WTC11 (cell line): ENCODE measurements at regions not wholly inside any gene's neighbourhood (a gene's known extent, or its start where the extent isn't known, plus 50 kb on each side); places are given as distances from the start of the nearest gene placed in this dataset.
"Not testable (repeated sequence)": the region's sequence is repeated elsewhere in the genome, so short reads cannot be mapped to it uniquely, and the experiment has no call there.

ENCODE experiments used
- ATAC-seq: fragments of 200-7000 bp; cut with Tn5 transposase; 2 replicates; pipeline ENCODE4 v1.10.0; 2021; ENCODE audit warnings: mild to moderate bottlenecking, moderate library complexity
- CTCF ChIA-PET: fragments of 300-600 bp; sonication (Branson Sonifier 250); formaldehyde crosslinking; loops from one replicate; lab custom pipeline; 2021; ENCODE audit warnings: antibody characterized with exemption; lab: Charles Lee
- POLR2A ChIA-PET: fragments of 350-600 bp; sonication (Branson Sonifier 250); formaldehyde crosslinking; loops from one replicate; lab custom pipeline; 2021; ENCODE audit warnings: antibody characterized with exemption; lab: Charles Lee
- DNase-seq: peaks from one replicate; pipeline ENCODE4 v3.0.0; 2021; ENCODE audit warnings: low spot score
- H3K27ac Mint-ChIP-seq: 2 replicates; pipeline ENCODE4 v1.8.0; 2021; ENCODE audit warnings: mixed read lengths
- H3K27me3 Mint-ChIP-seq: 2 replicates; pipeline ENCODE4 v1.8.0; 2021; ENCODE audit warnings: low read depth, mild to moderate bottlenecking, moderate library complexity, mixed read lengths
- H3K36me3 Mint-ChIP-seq: 2 replicates; pipeline ENCODE4 v1.8.0; 2021; ENCODE audit warnings: mixed read lengths
- H3K4me1 Mint-ChIP-seq: 2 replicates; pipeline ENCODE4 v1.8.0; 2022; ENCODE audit warnings: mixed read lengths
- H3K4me3 Mint-ChIP-seq: 2 replicates; pipeline ENCODE4 v1.8.0; 2021; ENCODE audit warnings: mild to moderate bottlenecking, moderate library complexity, mixed read lengths
- H3K9me3 Mint-ChIP-seq: 2 replicates; pipeline ENCODE4 v1.8.0; 2021; ENCODE audit warnings: mixed read lengths
- AFF4 ChIP-seq: sonication (generic); formaldehyde crosslinking; IDR thresholded peaks from 2 replicates; pipeline ENCODE4 v1.8.1; 2023; ENCODE audit warnings: mild to moderate bottlenecking, missing genetic modification reagents, borderline replicate concordance
- ATF6 ChIP-seq: sonication (generic); formaldehyde crosslinking; IDR thresholded peaks from 2 replicates; pipeline ENCODE4 v1.8.1; 2023; ENCODE audit warnings: mild to moderate bottlenecking, missing genetic modification reagents
- CREM ChIP-seq: sonication (generic); formaldehyde crosslinking; IDR thresholded peaks from 2 replicates; pipeline ENCODE4 v1.8.1; 2022; ENCODE audit warnings: mild to moderate bottlenecking, missing genetic modification reagents, moderate library complexity
- CTCF ChIP-seq: fragments of 200-600 bp; IDR thresholded peaks from 2 replicates; pipeline ENCODE4 v1.8.0; 2022; ENCODE audit warnings: antibody characterized with exemption
- FOXJ3 ChIP-seq: sonication (generic); formaldehyde crosslinking; IDR thresholded peaks from 2 replicates; pipeline ENCODE4 v1.9.0; 2021; ENCODE audit warnings: missing genetic modification reagents, mild to moderate bottlenecking, borderline replicate concordance
- GABPB1 ChIP-seq: sonication (generic); formaldehyde crosslinking; IDR thresholded peaks from 2 replicates; pipeline ENCODE4 v1.8.1; 2023; ENCODE audit warnings: mild to moderate bottlenecking, missing genetic modification reagents
- MAX ChIP-seq: sonication (generic); formaldehyde crosslinking; IDR thresholded peaks from 2 replicates; pipeline ENCODE4 v1.8.0; 2022; ENCODE audit warnings: mild to moderate bottlenecking, missing genetic modification reagents
- NFE2L1 ChIP-seq: sonication (generic); formaldehyde crosslinking; IDR thresholded peaks from 2 replicates; pipeline ENCODE4 v1.8.1; 2023; ENCODE audit warnings: missing genetic modification reagents
- TEAD4 ChIP-seq: sonication (generic); formaldehyde crosslinking; IDR thresholded peaks from 2 replicates; pipeline ENCODE4 v1.8.0; 2022; ENCODE audit warnings: mild to moderate bottlenecking, missing genetic modification reagents
- ZBTB21 ChIP-seq: sonication (generic); formaldehyde crosslinking; IDR thresholded peaks from 2 replicates; pipeline ENCODE4 v1.8.1; 2023; ENCODE audit warnings: mild to moderate bottlenecking, missing genetic modification reagents, borderline replicate concordance
- ZNF121 ChIP-seq: sonication (generic); formaldehyde crosslinking; IDR thresholded peaks from 2 replicates; pipeline ENCODE4 v1.8.0; 2023; ENCODE audit warnings: missing genetic modification reagents
- ZNF138 ChIP-seq: sonication (generic); formaldehyde crosslinking; conservative IDR thresholded peaks from 2 replicates; pipeline ENCODE4 v1.8.1; 2022; ENCODE audit warnings: mild to moderate bottlenecking, moderate library complexity, missing genetic modification reagents
- ZNF232 ChIP-seq: sonication (generic); formaldehyde crosslinking; IDR thresholded peaks from 2 replicates; pipeline ENCODE4 v1.8.0; 2022; ENCODE audit warnings: mild to moderate bottlenecking, missing genetic modification reagents
- ZNF317 ChIP-seq: sonication (generic); formaldehyde crosslinking; IDR thresholded peaks from 2 replicates; pipeline ENCODE4 v1.8.1; 2023; ENCODE audit warnings: low read depth, mild to moderate bottlenecking, moderate library complexity, missing genetic modification reagents, borderline replicate concordance
- ZNF423 ChIP-seq: fragments of 250-450 bp; sonication (Bioruptor Pico); IDR thresholded peaks from 2 replicates; pipeline ENCODE4 v2.1.2; 2022; ENCODE audit warnings: mild to moderate bottlenecking, moderate library complexity
- ZSCAN18 ChIP-seq: fragments of 250-450 bp; sonication (Bioruptor Pico); IDR thresholded peaks from 2 replicates; pipeline ENCODE4 v2.1.2; 2022; ENCODE audit warnings: mild to moderate bottlenecking, moderate library complexity

- peaks cover 44% of the 10 kb centered on the region for H3K9me3 Mint-ChIP-seq
- H3K27me3 Mint-ChIP-seq = no peaks in the 10 kb centered on the region
- no peak overlapping the region for H3K4me3 Mint-ChIP-seq
- peaks cover 6% of the 10 kb centered on the region for H3K4me1 Mint-ChIP-seq
- DNase-seq (no peak), ATAC-seq (no peak)
- peaks cover 21% of the 10 kb centered on the region for H3K36me3 Mint-ChIP-seq
- CTCF ChIA-PET = no interaction called here
- H3K27ac Mint-ChIP-seq = no peak overlapping the region
- no peak for TF ChIP-seq ZNF121 (CRISPR knock-in tag)
- peak; percentile 96 for TF ChIP-seq ZNF317 (CRISPR knock-in tag)
- POLR2A ChIA-PET = no interaction called here
Measured at GRCh38 chr5:104018299-104018698, 455.7 kb upstream of the NUDT12 start.

- H3K36me3 Mint-ChIP-seq = peaks cover 24% of the 10 kb centered on the region
- no peak for TF ChIP-seq ZNF423 (CRISPR knock-in tag)
- TF ChIP-seq ZNF138 (CRISPR knock-in tag) = no peak
- TF ChIP-seq MAX (CRISPR knock-in tag) = no peak
- no peak for TF ChIP-seq TEAD4 (CRISPR knock-in tag)
- TF ChIP-seq ATF6 = no peak
- no peak for TF ChIP-seq ZNF232 (CRISPR knock-in tag)
- TF ChIP-seq CTCF = no peak
- no peak for TF ChIP-seq NFE2L1
- TF ChIP-seq FOXJ3 (CRISPR knock-in tag) = no peak
- TF ChIP-seq, all 79 proteins: peak for 0
- CTCF ChIA-PET = no interaction called here
- no peak for ATAC-seq
- POLR2A ChIA-PET = no interaction called here
- no peak for DNase-seq
- Mint-ChIP-seq H3K9me3 (peaks cover 48% of the 10 kb centered on the region), H3K27me3 (no peaks in the 10 kb centered on the region), H3K4me1 (peaks cover 6% of the 10 kb centered on the region), H3K27ac (no peak overlapping the region), H3K4me3 (no peak overlapping the region)
Measured at GRCh38 chr5:104016646-104017045, 454.1 kb upstream of the NUDT12 start.

- no peak overlapping the region for H3K27ac Mint-ChIP-seq
- H3K9me3 Mint-ChIP-seq = peaks cover 48% of the 10 kb centered on the region
- POLR2A ChIA-PET = no interaction called here
- no peak for DNase-seq
- H3K4me3 Mint-ChIP-seq = no peak overlapping the region
- TF ChIP-seq ZBTB21 (no peak), CREM (no peak), AFF4 (CRISPR knock-in tag) (no peak), GABPB1 (CRISPR knock-in tag) (no peak), ZSCAN18 (CRISPR knock-in tag) (no peak)
- ATAC-seq = no peak
- no peaks in the 10 kb centered on the region for H3K27me3 Mint-ChIP-seq
- peaks cover 6% of the 10 kb centered on the region for H3K4me1 Mint-ChIP-seq
- CTCF ChIA-PET = no interaction called here
- peaks cover 24% of the 10 kb centered on the region for H3K36me3 Mint-ChIP-seq
Measured at GRCh38 chr5:104015765-104016164, 453.2 kb upstream of the NUDT12 start.

- CTCF ChIA-PET, ATAC-seq, H3K27me3 Mint-ChIP-seq, H3K9me3 Mint-ChIP-seq, H3K36me3 Mint-ChIP-seq, H3K4me3 Mint-ChIP-seq, H3K27ac Mint-ChIP-seq, DNase-seq, H3K4me1 Mint-ChIP-seq: not testable (repeated sequence)
- POLR2A ChIA-PET = interaction anchor here (0.6 kb wide), 1 partner anchor 748 kb away, joined by 6 read pairs; no protein-coding TSS in a partner anchor
Measured at GRCh38 chr5:104002783-104003182, 440.2 kb upstream of the NUDT12 start.
